Ovary (tissue), 7 donors: ENCODE measurements at regions not wholly inside any gene's neighbourhood (a gene's known extent, or its start where the extent isn't known, plus 50 kb on each side); places are given as distances from the start of the nearest gene placed in this dataset.

Experiments used
- DNase-seq, 5 donors: peaks; one replicate each; pipeline ENCODE4 v3.0.0-alpha.2; 2019 to 2020
- H3K27ac ChIP-seq, 2 donors: fragments of 200-600 bp; one replicate each; pipeline versions ENCODE4 v1.5.1 to v1.8.0; 2019 to 2022
- H3K27me3 ChIP-seq: fragments of 200-600 bp; one replicate; pipeline ENCODE4 v1.8.0; 2022
- H3K36me3 ChIP-seq: fragments of 200-600 bp; sonication (generic); one replicate; pipeline ENCODE4 v1.5.1; 2019
- H3K4me1 ChIP-seq: one replicate; pipeline ENCODE4 v1.8.1; 2013; ENCODE audit warnings: mild to moderate bottlenecking, moderate library complexity; ENCODE audit not compliant: insufficient read depth
- H3K4me3 ChIP-seq: fragments of 200-600 bp; sonication (generic); one replicate; pipeline ENCODE4 v1.5.1; 2017
- H3K9me3 ChIP-seq, 2 donors: fragments of 200-600 bp in 1 of 2; sonication (generic) in 1 of 2; one replicate each; pipeline versions ENCODE4 v1.5.1 to v1.8.1; 2013 to 2019; ENCODE audit warnings: mild to moderate bottlenecking in 1 of 2, moderate library complexity in 1 of 2
- EP300 ChIP-seq: sonication (generic); formaldehyde crosslinking; IDR thresholded peaks from one replicate; pipeline ENCODE4 v1.6.1; 2017; ENCODE audit warnings: antibody characterized with exemption
- POLR2A ChIP-seq: fragments of 450-650 bp; IDR thresholded peaks from one replicate; pipeline ENCODE4 v1.6.1; 2017; ENCODE audit warnings: antibody characterized with exemption, mild to moderate bottlenecking, moderate library complexity
- WGBS, 3 donors: extraction: QIAGEN DNeasy Blood & Tissue Kit in 1 of 3; methylation state at CpG; one replicate each; pipeline versions ENCODE4 v1.1.5 to v1.1.7; 2013 to 2017; 5-methylcytosine and 5-hydroxymethylcytosine counted together
- intact Hi-C, 4 donors: fragments of 100-400 bp; cut with DNase I; formaldehyde crosslinking; loops; one replicate each; pipeline versions ENCODE4 v1.11.0 to v1.15.1; 2022 to 2023
- TF ChIP-seq, protein P1 (sequence below), 3 donors: fragments of 450-650 bp in 2 of 3; fragments of 200-600 bp in 1 of 3; IDR thresholded peaks; one replicate each; pipeline versions ENCODE4 v1.5.1 to v1.8.0; 2016 to 2022; ENCODE audit warnings: antibody characterized with exemption in 3 of 3, mild to moderate bottlenecking in 1 of 3
- donor health status: DM: no; HTN: no; CAD: no; lungs with moderate emphysema.
- donor health status: DM: no; HTN: no; CAD: no.
- donor health status: Bipolar disorder and iron deficiency.
- donor health status: DM: no; HTN: no; CAD: no.
- donor health status: DM: yes; HTN: yes; CAD: no.

DNA sequence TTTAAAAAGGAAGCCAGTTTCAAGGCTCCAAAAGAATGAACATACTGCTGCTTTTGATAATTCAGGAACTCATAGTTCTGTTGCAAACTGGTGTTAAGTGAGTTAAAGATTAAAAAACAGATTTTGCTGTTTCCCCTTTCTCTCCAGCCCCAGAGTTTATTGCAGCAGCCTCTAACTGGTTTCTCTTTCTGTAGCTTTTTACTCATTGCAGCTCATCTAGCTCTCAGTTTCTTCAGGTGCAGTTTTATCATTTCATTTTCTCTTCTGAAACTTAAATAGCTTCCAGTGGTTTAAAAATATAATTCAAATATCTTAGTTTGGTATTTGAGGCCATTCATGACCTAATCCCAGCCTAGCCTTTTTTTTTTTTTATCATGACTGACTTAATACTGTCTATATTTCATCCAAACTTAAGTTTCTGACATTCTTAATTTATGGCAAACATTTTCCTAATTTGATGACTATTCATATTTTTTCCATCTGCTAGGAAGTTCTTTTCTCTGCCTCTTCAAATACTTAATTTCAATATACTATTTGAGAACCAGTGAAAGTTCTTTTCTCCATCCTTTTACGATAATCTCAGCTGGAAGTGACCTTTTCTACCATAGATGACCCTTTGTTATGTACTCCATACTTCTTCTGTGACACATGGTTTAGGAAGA, 252.7 kb upstream of the GRIA1 start:
- 34 to 77% (median 61%) methylated on average over 1 of the region's 1 CpG for WGBS, 3 donors
- Histone ChIP-seq H3K9me3 (no peaks in the 10 kb centered on the region), H3K4me3 (no peak overlapping the region), H3K4me1 (no peaks in the 10 kb centered on the region), H3K27ac (no peak overlapping the region), H3K27me3 (no peaks in the 10 kb centered on the region), H3K36me3 (no peaks in the 10 kb centered on the region)
- DNase-seq: no peak
- TF ChIP-seq POLR2A: no peak
- TF ChIP-seq, protein P1, sequence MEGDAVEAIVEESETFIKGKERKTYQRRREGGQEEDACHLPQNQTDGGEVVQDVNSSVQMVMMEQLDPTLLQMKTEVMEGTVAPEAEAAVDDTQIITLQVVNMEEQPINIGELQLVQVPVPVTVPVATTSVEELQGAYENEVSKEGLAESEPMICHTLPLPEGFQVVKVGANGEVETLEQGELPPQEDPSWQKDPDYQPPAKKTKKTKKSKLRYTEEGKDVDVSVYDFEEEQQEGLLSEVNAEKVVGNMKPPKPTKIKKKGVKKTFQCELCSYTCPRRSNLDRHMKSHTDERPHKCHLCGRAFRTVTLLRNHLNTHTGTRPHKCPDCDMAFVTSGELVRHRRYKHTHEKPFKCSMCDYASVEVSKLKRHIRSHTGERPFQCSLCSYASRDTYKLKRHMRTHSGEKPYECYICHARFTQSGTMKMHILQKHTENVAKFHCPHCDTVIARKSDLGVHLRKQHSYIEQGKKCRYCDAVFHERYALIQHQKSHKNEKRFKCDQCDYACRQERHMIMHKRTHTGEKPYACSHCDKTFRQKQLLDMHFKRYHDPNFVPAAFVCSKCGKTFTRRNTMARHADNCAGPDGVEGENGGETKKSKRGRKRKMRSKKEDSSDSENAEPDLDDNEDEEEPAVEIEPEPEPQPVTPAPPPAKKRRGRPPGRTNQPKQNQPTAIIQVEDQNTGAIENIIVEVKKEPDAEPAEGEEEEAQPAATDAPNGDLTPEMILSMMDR (IDR thresholded peaks at IDR 0.05): no peak
- TF ChIP-seq EP300: no peak
- intact Hi-C loops: no loop called here

DNA sequence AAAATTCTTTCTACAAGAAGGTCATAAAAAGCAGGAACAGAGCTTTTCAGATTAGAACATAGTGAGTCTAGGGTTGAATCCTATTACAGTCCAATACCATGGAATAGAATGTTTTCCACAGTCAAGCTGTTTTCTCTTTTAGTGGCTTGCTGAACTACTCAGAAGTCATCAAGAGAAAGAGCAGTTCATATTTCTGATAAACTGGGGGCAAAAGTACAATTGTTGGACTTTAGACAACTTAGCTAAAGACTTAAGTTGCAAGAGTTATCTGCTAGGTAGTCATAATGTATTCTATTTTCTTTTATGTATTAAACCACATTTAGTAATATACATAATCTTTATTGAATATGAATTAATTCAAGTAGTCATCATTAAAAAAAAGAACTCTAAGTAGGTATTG, 233.1 kb upstream of the GRIA1 start:
- no peak overlapping the region for H3K4me3 ChIP-seq
- intact Hi-C loops: no loop called here
- no peaks in the 10 kb centered on the region for H3K9me3 ChIP-seq
- no peaks in the 10 kb centered on the region for H3K36me3 ChIP-seq
- no peaks in the 10 kb centered on the region for H3K27me3 ChIP-seq
- no peak for DNase-seq
- no peak overlapping the region for H3K27ac ChIP-seq
- no peaks in the 10 kb centered on the region for H3K4me1 ChIP-seq
- TF ChIP-seq, protein P1 (IDR thresholded peaks at IDR 0.05): no peak
- TF ChIP-seq POLR2A (no peak), EP300 (no peak)

DNA sequence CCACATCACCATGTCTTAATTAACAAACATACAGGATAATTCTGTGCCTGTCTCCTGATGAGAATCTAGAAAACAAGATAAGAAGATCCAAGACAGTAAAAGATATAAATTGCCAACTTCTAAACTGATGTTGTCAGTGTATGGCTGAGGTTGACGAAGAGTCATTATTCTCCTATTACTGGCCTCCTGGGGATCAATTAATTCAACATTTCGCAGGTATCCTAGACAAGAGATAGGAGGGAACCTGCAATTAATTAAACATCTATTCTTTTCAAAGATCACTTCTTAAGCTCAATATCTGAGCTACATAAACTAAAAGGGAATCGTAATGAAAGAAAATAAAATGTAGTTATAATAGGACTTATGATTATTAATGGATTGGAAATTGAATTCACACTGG, 232.0 kb upstream of the GRIA1 start:
- WGBS, 3 donors: 50 to 77% (median 76%) methylated on average over 3 of the region's 3 CpGs

DNA sequence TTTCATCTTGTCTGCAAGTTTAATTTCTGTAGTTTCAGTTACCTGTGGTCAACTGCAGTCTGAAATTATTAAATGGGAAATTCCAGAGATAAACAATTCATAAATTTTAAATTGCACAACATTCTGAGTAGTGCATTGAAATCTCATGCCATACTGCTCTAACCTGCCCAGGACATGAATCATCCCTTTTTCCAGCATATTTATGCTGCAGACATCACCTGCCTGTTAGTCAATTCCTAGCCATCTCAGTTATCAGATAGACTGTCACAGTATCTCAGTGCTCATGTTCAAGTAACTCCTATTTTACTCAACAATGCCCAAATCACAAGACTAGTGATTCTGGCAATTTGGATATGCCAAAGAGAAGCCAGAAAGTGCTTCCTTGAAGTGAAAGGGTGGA, 223.0 kb upstream of the GRIA1 start:
- H3K27ac ChIP-seq: no peak overlapping the region
- intact Hi-C loops: no loop called here
- no peak for DNase-seq
- H3K36me3 ChIP-seq: no peaks in the 10 kb centered on the region
- H3K27me3 ChIP-seq: no peaks in the 10 kb centered on the region
- TF ChIP-seq POLR2A (no peak), EP300 (no peak)
- TF ChIP-seq, protein P1 (IDR thresholded peaks at IDR 0.05): no peak
- no peaks in the 10 kb centered on the region for H3K4me1 ChIP-seq
- H3K4me3 ChIP-seq: no peak overlapping the region
- no peaks in the 10 kb centered on the region for H3K9me3 ChIP-seq

More for the DNA sequence above, 232.0 kb upstream of the GRIA1 start:
- intact Hi-C loops: no loop called here
- Histone ChIP-seq H3K27me3 (no peaks in the 10 kb centered on the region), H3K4me1 (no peaks in the 10 kb centered on the region), H3K4me3 (no peak overlapping the region), H3K9me3 (no peaks in the 10 kb centered on the region), H3K27ac (no peak overlapping the region), H3K36me3 (no peaks in the 10 kb centered on the region)
- TF ChIP-seq EP300: no peak
- TF ChIP-seq, protein P1 (IDR thresholded peaks at IDR 0.05): no peak
- no peak for DNase-seq
